IMR-90 (cell line): ENCODE measurements at regions not wholly inside any gene's neighbourhood (a gene's known extent, or its start where the extent isn't known, plus 50 kb on each side); places are given as distances from the start of the nearest gene placed in this dataset.

Experiments
- ATAC-seq: fragments of 200-7000 bp; cut with Tn5 transposase; 2 replicates; pipeline ENCODE4 v1.9.1; 2020; ENCODE audit warnings: low read depth, mild to moderate bottlenecking, moderate library complexity
- BruUV-seq: library from RNA; stranded (reverse); fragments of 400-500 nt; replicated peaks from 2 replicates; lab custom pipeline; 2021; lab: Mats Ljungman, UMichigan
- CTCF ChIA-PET: fragments of 300-600 bp; formaldehyde crosslinking; extraction: SDS; loops from one replicate; lab custom pipeline; 2021; ENCODE audit warnings: antibody characterized with exemption; lab: Yijun Ruan, JAX
- POLR2A ChIA-PET: fragments of 300-600 bp; sonication (Branson Sonifier 250); formaldehyde crosslinking; loops from one replicate; lab custom pipeline; 2022; ENCODE audit warnings: antibody characterized with exemption; ENCODE audit not compliant: unreplicated experiment; lab: Charles Lee
- DNase-seq: peaks from one replicate; pipeline ENCODE4 v3.0.0; 2013
- H2AFZ ChIP-seq: replicated peaks from 2 replicates; pipeline ENCODE3; 2013; ENCODE audit warnings: low read length, mild to moderate bottlenecking; ENCODE audit not compliant: poor library complexity
- H2AK5ac ChIP-seq: 2 replicates; pipeline ENCODE4 v1.6.1; 2013; ENCODE audit warnings: low read depth, low read length, inconsistent platforms
- H2AK9ac ChIP-seq: replicated peaks from 2 replicates; pipeline ENCODE3; 2013; ENCODE audit warnings: mild to moderate bottlenecking, low read depth, low read length, moderate library complexity; ENCODE audit not compliant: poor library complexity
- H2BK120ac ChIP-seq: 2 replicates; pipeline ENCODE4 v1.6.1; 2013; ENCODE audit warnings: low read depth, low read length, inconsistent platforms
- H2BK15ac ChIP-seq: 3 replicates; pipeline ENCODE4 v1.6.1; 2013; ENCODE audit warnings: low read depth, low read length, inconsistent platforms
- H2BK20ac ChIP-seq: 2 replicates; pipeline ENCODE4 v1.6.1; 2013; ENCODE audit warnings: low read depth, mild to moderate bottlenecking, inconsistent platforms, low read length, moderate library complexity
- H2BK5ac ChIP-seq: 2 replicates; pipeline ENCODE4 v1.6.1; 2013; ENCODE audit warnings: mild to moderate bottlenecking, low read depth, low read length, inconsistent platforms; ENCODE audit not compliant: poor library complexity, severe bottlenecking
- H3K14ac ChIP-seq: replicated peaks from 2 replicates; pipeline ENCODE4 v1.6.1; 2013; ENCODE audit warnings: low read depth, low read length, inconsistent platforms
- H3K18ac ChIP-seq: 2 replicates; pipeline ENCODE4 v1.6.1; 2013; ENCODE audit warnings: low read depth, low read length, control low read depth
- H3K23ac ChIP-seq: 2 replicates; pipeline ENCODE4 v1.6.1; 2013; ENCODE audit warnings: low read depth, low read length, inconsistent platforms
- H3K27ac ChIP-seq: 2 replicates; pipeline ENCODE4 v1.5.1; 2013; ENCODE audit warnings: mild to moderate bottlenecking, control low read depth, low read length; ENCODE audit not compliant: insufficient read depth
- H3K27me3 ChIP-seq: 2 replicates; pipeline ENCODE4 v1.6.1; 2013; ENCODE audit warnings: low read length; ENCODE audit not compliant: control insufficient read depth, insufficient read depth
- H3K36me3 ChIP-seq: 2 replicates; pipeline ENCODE4 v1.6.1; 2013; ENCODE audit warnings: low read length, mixed read lengths; ENCODE audit not compliant: control insufficient read depth, insufficient read depth
- H3K4ac ChIP-seq: 2 replicates; pipeline ENCODE4 v1.6.1; 2013; ENCODE audit warnings: low read depth, low read length, inconsistent platforms
- H3K4me1 ChIP-seq: 2 replicates; pipeline ENCODE4 v1.6.1; 2013; ENCODE audit warnings: low read length, mixed read lengths; ENCODE audit not compliant: control insufficient read depth, insufficient read depth
- H3K4me2 ChIP-seq: 2 replicates; pipeline ENCODE4 v1.6.1; 2013; ENCODE audit warnings: low read depth, mild to moderate bottlenecking, control low read depth, low read length, moderate library complexity
- H3K4me3 ChIP-seq: 2 replicates; pipeline ENCODE4 v1.5.1; 2013; ENCODE audit warnings: low read depth, mild to moderate bottlenecking, control low read depth, low read length, moderate library complexity; ENCODE audit not compliant: insufficient read depth
- H3K56ac ChIP-seq: 2 replicates; pipeline ENCODE4 v1.6.1; 2013; ENCODE audit warnings: low read length, inconsistent platforms; ENCODE audit not compliant: insufficient read depth; ENCODE audit errors: extremely low read depth
- H3K79me1 ChIP-seq, 2 experiments: 2 replicates each; pipeline ENCODE4 v1.6.1; 2013; ENCODE audit warnings: low read length in 2 of 2, inconsistent platforms in 1 of 2, low read depth in 1 of 2
- H3K9ac ChIP-seq: 2 replicates; pipeline ENCODE4 v1.6.1; 2013; ENCODE audit warnings: low read depth, low read length, control low read depth
- H3K9me1 ChIP-seq: 2 replicates; pipeline ENCODE4 v1.6.1; 2013; ENCODE audit warnings: low read length, inconsistent platforms; ENCODE audit not compliant: insufficient read depth
- H3K9me3 ChIP-seq: 2 replicates; pipeline ENCODE4 v1.6.1; 2013; ENCODE audit warnings: low read length; ENCODE audit not compliant: control insufficient read depth, insufficient read depth
- H4K20me1 ChIP-seq: 2 replicates; pipeline ENCODE4 v1.6.1; 2013; ENCODE audit warnings: low read length, inconsistent platforms; ENCODE audit not compliant: insufficient read depth
- H4K5ac ChIP-seq: 2 replicates; pipeline ENCODE4 v1.6.1; 2013; ENCODE audit warnings: mild to moderate bottlenecking, low read depth, low read length, control low read depth
- H4K8ac ChIP-seq, 2 experiments: 2 replicates each; pipeline ENCODE4 v1.6.1; 2013; ENCODE audit warnings: low read depth in 2 of 2, low read length in 2 of 2, control low read depth in 1 of 2, inconsistent platforms in 1 of 2
- H4K91ac ChIP-seq: 2 replicates; pipeline ENCODE4 v1.6.1; 2013; ENCODE audit warnings: low read depth, low read length, inconsistent platforms; ENCODE audit not compliant: insufficient read depth
- BHLHE40 ChIP-seq: fragments of 150-350 bp; IDR thresholded peaks from 2 replicates; pipeline ENCODE4 v1.6.1; 2016; ENCODE audit warnings: mild to moderate bottlenecking, low read depth, low read length
- CEBPB ChIP-seq: IDR thresholded peaks from 2 replicates; pipeline ENCODE4 v1.6.1; 2012; ENCODE audit warnings: low read depth, low read length, improper control_type of control experiment
- CHD1 ChIP-seq: IDR thresholded peaks from 2 replicates; pipeline ENCODE4 v1.6.1; 2012; ENCODE audit warnings: low read depth, low read length, improper control_type of control experiment
- FOS ChIP-seq: fragments of 150-350 bp; IDR thresholded peaks from 2 replicates; pipeline ENCODE4 v1.6.1; 2016; ENCODE audit warnings: low read depth, low read length
- MAFK ChIP-seq: IDR thresholded peaks from 2 replicates; pipeline ENCODE4 v1.6.1; 2012; ENCODE audit warnings: low read depth, low read length, improper control_type of control experiment
- MAZ ChIP-seq: IDR thresholded peaks from 2 replicates; pipeline ENCODE4 v1.6.1; 2012; ENCODE audit warnings: low read depth, mild to moderate bottlenecking, low read length, improper control_type of control experiment, moderate library complexity, borderline replicate concordance
- MXI1 ChIP-seq: IDR thresholded peaks from 2 replicates; pipeline ENCODE4 v1.6.1; 2012; ENCODE audit warnings: low read depth, mild to moderate bottlenecking, low read length, moderate library complexity, borderline replicate concordance
- NFE2L2 ChIP-seq: fragments of 150-350 bp; IDR thresholded peaks from 2 replicates; pipeline ENCODE4 v1.6.1; 2016; ENCODE audit warnings: low read depth, mild to moderate bottlenecking, low read length
- POLR2A ChIP-seq: IDR thresholded peaks from 2 replicates; pipeline ENCODE4 v1.6.1; 2012; ENCODE audit warnings: mild to moderate bottlenecking, low read depth, low read length
- RAD21 ChIP-seq: IDR thresholded peaks from 2 replicates; pipeline ENCODE4 v1.6.1; 2012; ENCODE audit warnings: low read length, improper control_type of control experiment
- RCOR1 ChIP-seq: IDR thresholded peaks from 2 replicates; pipeline ENCODE4 v1.6.1; 2012; ENCODE audit warnings: mild to moderate bottlenecking, low read length, improper control_type of control experiment; ENCODE audit not compliant: insufficient replicate concordance
- RFX5 ChIP-seq: IDR thresholded peaks from 2 replicates; pipeline ENCODE4 v1.8.0; 2012; ENCODE audit warnings: low read depth, mild to moderate bottlenecking, low read length, moderate library complexity
- SMC3 ChIP-seq: fragments of 150-350 bp; IDR thresholded peaks from 2 replicates; pipeline ENCODE4 v1.6.1; 2016; ENCODE audit warnings: low read depth, mild to moderate bottlenecking, antibody characterized with exemption, low read length, moderate library complexity
- USF2 ChIP-seq: fragments of 150-350 bp; IDR thresholded peaks from 2 replicates; pipeline ENCODE4 v1.6.1; 2017; ENCODE audit warnings: mild to moderate bottlenecking, antibody characterized with exemption, low read length, low read depth
- WGBS, 2 experiments: methylation state at CpG; one replicate each; pipeline versions ENCODE4 v1.1.5 to v1.1.7; 2013; ENCODE audit warnings: missing lambda C conversion rate in 2 of 2; ENCODE audit not compliant: insufficient read length in 1 of 2; ENCODE audit errors: extremely low coverage in 2 of 2; 5-methylcytosine and 5-hydroxymethylcytosine counted together
- dilution Hi-C: fragments of 300-500 bp; cut with HindIII; formaldehyde crosslinking; loops from one replicate; pipeline ENCODE4 v1.14.3; 2018; ENCODE audit warnings: low sequenced_read_pairs; ENCODE audit not compliant: unreplicated experiment
- in situ Hi-C: fragments of 300-500 bp; cut with MboI; formaldehyde crosslinking; loops from 3 replicates; pipeline ENCODE4 v1.14.3; 2019; ENCODE audit warnings: low sequenced_read_pairs, inconsistent platforms, mixed read lengths
- intact Hi-C: fragments of 100-400 bp; cut with micrococcal nuclease; formaldehyde crosslinking; loops from 2 replicates; pipeline ENCODE4 v1.10.0; 2022
- TF ChIP-seq, protein P1 (sequence below): conservative IDR thresholded peaks from 2 replicates; pipeline ENCODE4 v1.5.1; 2012; ENCODE audit warnings: mild to moderate bottlenecking, low read depth, low read length, improper control_type of control experiment
- TF ChIP-seq, protein P2 (sequence below): fragments of 150-350 bp; IDR thresholded peaks from 2 replicates; pipeline ENCODE4 v1.6.1; 2016; ENCODE audit warnings: low read depth, mild to moderate bottlenecking, low read length, moderate library complexity, borderline replicate concordance

DNA sequence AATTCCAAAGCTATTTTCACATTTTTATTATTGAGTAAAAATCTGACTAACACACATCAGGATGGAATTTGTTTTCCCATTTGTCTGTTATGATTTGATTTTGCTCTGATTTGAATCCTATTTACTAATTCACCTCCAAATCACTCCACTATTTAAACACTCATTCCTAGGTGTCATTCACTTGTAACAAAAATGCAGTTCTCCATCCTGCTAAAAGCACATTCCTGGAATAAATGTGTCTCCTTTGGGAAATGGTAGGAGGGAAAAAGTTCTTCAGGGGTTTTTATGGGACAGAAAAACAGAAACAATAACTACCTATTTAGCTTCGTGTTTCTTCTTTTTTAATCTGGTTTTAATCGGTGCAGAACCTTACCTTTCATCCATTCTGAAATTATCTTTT, 494.1 kb upstream of the CITED2 start:
- ATAC-seq = no peak
- no peaks in the 10 kb centered on the region for H3K36me3 ChIP-seq
- BruUV-seq = no TSS peak
- no peak overlapping the region for H2BK20ac ChIP-seq
- H3K14ac ChIP-seq = no peak overlapping the region
- no peak overlapping the region for H2BK120ac ChIP-seq
- H4K8ac ChIP-seq = no peak overlapping the region
- no peak overlapping the region for H3K23ac ChIP-seq
- H2AK9ac ChIP-seq = no peak overlapping the region
- peaks cover 3% of the 10 kb centered on the region; the same call in 1 of the 2 replicates for H3K4me1 ChIP-seq
- no peak overlapping the region for H4K5ac ChIP-seq
- no peaks in the 10 kb centered on the region for H3K9me1 ChIP-seq
- no peak overlapping the region for H3K4ac ChIP-seq
- H3K18ac ChIP-seq = no peak overlapping the region
- H3K9me3 ChIP-seq = no peaks in the 10 kb centered on the region
- ChIA-PET CTCF (interaction anchor here (0.5 kb wide), 1 partner anchor 379 kb away, joined by 3 read pairs; no protein-coding TSS in a partner anchor), POLR2A (interaction anchor here (1.2 kb wide), 1 partner anchor 494 kb away, joined by 3 read pairs; the partner anchor contains the start of gene CITED2)
- no peaks in the 10 kb centered on the region for H3K27me3 ChIP-seq
- H2AFZ ChIP-seq = no peak overlapping the region
- H2AK5ac ChIP-seq = no peak overlapping the region
- H3K27ac ChIP-seq = no peak overlapping the region
- H3K56ac ChIP-seq = no peak overlapping the region
- H4K20me1 ChIP-seq = no peaks in the 10 kb centered on the region
- no peak for DNase-seq
- TF ChIP-seq, protein P1, sequence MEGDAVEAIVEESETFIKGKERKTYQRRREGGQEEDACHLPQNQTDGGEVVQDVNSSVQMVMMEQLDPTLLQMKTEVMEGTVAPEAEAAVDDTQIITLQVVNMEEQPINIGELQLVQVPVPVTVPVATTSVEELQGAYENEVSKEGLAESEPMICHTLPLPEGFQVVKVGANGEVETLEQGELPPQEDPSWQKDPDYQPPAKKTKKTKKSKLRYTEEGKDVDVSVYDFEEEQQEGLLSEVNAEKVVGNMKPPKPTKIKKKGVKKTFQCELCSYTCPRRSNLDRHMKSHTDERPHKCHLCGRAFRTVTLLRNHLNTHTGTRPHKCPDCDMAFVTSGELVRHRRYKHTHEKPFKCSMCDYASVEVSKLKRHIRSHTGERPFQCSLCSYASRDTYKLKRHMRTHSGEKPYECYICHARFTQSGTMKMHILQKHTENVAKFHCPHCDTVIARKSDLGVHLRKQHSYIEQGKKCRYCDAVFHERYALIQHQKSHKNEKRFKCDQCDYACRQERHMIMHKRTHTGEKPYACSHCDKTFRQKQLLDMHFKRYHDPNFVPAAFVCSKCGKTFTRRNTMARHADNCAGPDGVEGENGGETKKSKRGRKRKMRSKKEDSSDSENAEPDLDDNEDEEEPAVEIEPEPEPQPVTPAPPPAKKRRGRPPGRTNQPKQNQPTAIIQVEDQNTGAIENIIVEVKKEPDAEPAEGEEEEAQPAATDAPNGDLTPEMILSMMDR = no peak
- TF ChIP-seq BHLHE40 (no peak), RCOR1 (no peak), RFX5 (no peak), USF2 (no peak), NFE2L2 (no peak), POLR2A (no peak), FOS (no peak), MAFK (no peak), SMC3 (no peak), CEBPB (no peak), MAZ (no peak), MXI1 (no peak), CHD1 (no peak), RAD21 (no peak)
- TF ChIP-seq, protein P2, sequence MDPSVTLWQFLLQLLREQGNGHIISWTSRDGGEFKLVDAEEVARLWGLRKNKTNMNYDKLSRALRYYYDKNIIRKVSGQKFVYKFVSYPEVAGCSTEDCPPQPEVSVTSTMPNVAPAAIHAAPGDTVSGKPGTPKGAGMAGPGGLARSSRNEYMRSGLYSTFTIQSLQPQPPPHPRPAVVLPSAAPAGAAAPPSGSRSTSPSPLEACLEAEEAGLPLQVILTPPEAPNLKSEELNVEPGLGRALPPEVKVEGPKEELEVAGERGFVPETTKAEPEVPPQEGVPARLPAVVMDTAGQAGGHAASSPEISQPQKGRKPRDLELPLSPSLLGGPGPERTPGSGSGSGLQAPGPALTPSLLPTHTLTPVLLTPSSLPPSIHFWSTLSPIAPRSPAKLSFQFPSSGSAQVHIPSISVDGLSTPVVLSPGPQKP = no peak
- no peak overlapping the region for H3K4me2 ChIP-seq
- H2BK5ac ChIP-seq = no peak overlapping the region
- no CpG with 5 or more reads among the region's 2 CpGs for WGBS, 2 experiments
- no peak overlapping the region for H4K91ac ChIP-seq
- H3K79me1 ChIP-seq = no peaks in the 10 kb centered on the region
- dilution Hi-C loops = no loop called here
- H2BK15ac ChIP-seq = no peak overlapping the region
- intact Hi-C loops = no loop called here
- in situ Hi-C loops = no loop called here
- H3K4me3 ChIP-seq = no peak overlapping the region
- no peak overlapping the region for H3K9ac ChIP-seq
